GM19468 (cell line): ENCODE measurements at regions not wholly inside any gene's neighbourhood (a gene's known extent, or its start where the extent isn't known, plus 50 kb on each side); places are given as distances from the start of the nearest gene placed in this dataset.

ENCODE experiments used
- ATAC-seq: cut with Tn5 transposase; IDR thresholded peaks from one replicate; pipeline ENCODE4 v1.9.1; 2021; ENCODE audit warnings: mild to moderate bottlenecking, moderate library complexity, moderate number of reproducible peaks; ENCODE audit not compliant: unreplicated experiment; ENCODE audit errors: extremely low read depth

DNA sequence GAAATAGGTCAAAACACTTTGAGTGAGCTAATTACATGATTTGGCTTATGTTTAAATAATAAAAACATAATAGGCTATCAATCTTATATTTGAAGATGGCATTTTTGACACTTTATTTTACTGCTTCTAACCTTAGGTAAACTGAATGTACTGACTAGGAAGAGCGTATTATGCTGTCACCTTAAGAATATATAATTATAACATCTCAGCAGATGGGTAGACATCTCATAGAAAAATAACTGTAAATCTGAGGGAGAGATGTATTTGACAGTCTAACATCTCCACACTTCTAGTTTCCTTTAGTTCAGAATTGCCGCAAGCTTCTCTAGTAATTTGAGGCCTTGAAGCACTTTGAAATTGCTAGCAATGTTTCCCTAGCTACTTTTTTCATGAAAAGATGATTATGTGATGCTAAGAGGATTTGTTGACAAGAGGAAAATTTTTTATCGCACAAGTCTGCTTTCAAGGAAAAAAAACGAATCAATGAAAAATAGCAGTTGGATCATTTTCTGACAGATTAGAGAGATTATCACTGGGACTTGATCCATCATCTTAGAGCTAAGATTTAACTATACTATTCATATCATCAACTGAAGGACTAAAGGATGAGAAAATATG is 238.2 kb upstream of the NAALADL2 start:
- no peak for ATAC-seq

- no peak for ATAC-seq
Measured at GRCh38 chr3:174633342-174633741, 225.8 kb upstream of the NAALADL2 start.

DNA sequence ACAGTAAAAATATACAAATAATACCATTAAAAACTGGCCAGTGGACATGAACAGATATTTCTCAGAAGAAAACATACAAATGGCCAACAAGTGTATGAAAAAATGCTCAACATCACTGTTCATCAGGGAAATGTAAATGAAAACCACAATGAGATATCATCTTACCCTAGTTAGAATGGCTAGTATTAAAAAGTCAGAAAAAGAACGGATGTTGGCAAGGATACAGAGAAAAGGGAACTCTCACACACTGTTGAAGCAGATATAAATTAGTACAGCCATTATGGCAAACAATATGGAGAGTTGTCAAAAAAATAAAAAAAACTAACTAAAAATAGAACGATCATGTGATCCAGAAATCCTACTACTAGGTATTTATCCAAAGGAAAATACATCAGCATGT is 222.7 kb upstream of the NAALADL2 start:
- no peak for ATAC-seq

- no peak for ATAC-seq
Measured at GRCh38 chr3:174639406-174639805, 219.7 kb upstream of the NAALADL2 start.

DNA sequence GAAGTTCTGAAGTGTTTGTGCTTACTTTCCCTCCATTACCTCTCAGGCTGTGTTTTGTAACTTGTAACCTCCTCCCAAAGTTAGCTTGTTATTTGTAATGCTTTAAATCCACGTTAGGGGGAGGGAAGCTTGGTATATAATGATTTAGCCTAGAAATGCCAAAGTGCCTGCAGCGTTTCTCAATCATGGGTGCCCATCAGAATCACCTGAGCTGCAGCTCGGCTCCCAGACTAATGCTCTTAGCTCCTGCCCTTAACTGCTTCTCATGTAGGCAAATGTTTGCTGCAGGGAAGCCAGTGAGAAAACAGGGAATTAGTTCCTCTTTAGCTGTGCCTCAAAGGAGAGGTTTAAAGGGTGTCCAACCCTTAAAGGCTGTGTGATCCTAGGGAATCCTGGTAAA is 219.2 kb upstream of the NAALADL2 start:
- no peak for ATAC-seq

- no peak for ATAC-seq
Measured at GRCh38 chr3:174640932-174641331, 218.2 kb upstream of the NAALADL2 start.

GRCh38 chr3:174644287-174644686 is 214.8 kb upstream of the NAALADL2 start:
- ATAC-seq, result no peak

- ATAC-seq, result no peak
Measured at GRCh38 chr3:174651951-174652350, 207.2 kb upstream of the NAALADL2 start.

GRCh38 chr3:174659511-174659910 is 199.6 kb upstream of the NAALADL2 start:
- no peak for ATAC-seq

- no peak for ATAC-seq
Measured at GRCh38 chr3:174662653-174663052, 196.5 kb upstream of the NAALADL2 start.

DNA sequence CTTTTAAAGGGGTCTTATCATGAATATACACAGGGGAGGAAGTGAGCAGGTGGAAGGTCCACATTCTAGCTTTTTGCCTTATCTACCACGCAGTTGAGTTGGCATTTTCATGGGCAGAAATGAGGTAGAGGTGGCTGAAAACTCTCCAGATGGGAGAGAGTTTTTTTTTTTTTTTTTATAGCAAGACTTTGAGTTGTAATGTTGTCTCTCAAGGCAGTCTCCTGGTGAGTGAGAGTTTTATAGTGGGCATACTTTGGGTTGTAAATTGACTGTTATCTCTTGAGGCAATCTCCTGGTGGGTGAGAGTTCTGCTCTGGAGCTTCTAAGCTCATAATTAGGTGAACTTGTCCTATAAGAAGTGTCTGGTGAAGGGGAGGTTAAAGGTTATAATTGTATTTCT is 191.7 kb upstream of the NAALADL2 start:
- no peak for ATAC-seq

DNA sequence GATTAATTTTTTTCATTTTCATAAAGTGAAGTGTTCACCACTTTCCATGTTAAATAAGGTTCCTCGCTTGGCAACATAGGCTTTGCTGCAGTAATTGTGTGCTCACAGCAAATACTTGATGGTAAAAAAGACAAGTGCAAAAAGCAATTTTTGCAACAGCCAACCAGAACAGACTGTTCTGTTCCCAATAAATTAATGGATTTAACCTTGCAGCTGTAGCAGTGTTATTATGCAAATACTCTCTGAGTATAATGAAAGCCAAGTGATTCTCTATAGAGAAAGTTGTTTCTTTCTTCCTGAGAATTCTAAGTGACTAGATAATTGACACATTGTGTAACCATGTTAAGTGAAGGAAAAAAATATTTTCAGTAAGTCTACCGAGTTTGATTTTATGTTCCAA is 183.7 kb upstream of the NAALADL2 start:
- ATAC-seq, result no peak

DNA sequence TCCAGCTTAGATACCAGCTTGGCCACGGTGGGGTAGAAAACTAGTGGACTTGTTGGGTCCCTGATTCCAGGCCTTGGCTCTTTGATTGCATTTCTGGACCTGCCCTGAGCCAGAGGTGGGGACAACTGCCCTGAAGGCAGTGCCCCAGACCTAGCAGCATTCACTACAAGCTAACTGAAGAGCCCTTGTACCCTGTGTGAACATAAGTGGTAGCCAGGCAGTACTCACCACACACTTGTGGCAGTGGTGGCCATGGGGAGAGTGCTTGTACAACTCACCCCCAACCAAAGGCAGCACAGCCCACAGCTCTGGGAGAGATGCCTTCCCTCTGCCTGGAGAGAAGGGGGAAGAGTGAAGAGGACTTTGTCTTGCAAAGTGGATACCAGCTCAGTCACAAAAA is 177.3 kb upstream of the NAALADL2 start:
- ATAC-seq, result no peak

GRCh38 chr3:174685796-174686195 is 173.3 kb upstream of the NAALADL2 start:
- ATAC-seq, result no peak

DNA sequence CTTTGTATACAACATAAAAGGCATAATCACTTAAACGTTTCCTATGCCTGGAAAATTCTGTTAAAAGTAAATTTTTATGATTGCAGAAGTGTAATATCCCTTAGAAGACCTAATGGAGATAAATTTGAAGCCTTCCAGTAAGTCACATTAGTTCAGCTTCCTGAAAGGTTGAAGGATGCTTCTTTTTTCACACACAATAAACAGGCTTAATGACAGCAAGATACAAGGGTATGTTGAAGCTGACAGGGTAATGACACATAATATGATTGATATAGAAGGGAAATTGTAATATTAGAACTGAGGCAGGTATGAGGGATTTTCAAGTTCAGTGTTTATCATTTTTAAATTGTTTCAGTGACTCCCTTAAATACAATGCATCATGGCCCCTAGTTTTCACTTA is 161.8 kb upstream of the NAALADL2 start:
- no peak for ATAC-seq

GRCh38 chr3:174700736-174701135 is 158.4 kb upstream of the NAALADL2 start:
- no peak for ATAC-seq

DNA sequence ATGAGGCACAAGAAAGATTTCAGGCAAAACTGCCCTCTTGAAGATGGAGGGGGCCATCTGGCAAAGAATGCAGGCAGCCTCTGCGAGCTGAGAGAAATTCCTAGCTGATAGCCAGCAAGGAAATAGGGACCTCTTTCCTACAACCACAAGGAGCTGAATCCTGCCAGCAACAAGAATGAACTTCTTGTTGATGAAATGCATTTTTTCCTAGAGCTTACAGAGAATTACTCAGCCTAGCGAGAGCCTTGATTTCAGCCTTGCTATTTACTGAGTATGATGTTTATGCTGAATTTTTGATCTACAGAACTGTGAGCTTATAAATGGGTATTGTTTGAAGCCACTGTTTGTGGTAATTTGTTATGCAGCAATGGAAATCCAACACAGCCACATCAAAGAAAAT is 148.5 kb upstream of the NAALADL2 start:
- no peak for ATAC-seq

DNA sequence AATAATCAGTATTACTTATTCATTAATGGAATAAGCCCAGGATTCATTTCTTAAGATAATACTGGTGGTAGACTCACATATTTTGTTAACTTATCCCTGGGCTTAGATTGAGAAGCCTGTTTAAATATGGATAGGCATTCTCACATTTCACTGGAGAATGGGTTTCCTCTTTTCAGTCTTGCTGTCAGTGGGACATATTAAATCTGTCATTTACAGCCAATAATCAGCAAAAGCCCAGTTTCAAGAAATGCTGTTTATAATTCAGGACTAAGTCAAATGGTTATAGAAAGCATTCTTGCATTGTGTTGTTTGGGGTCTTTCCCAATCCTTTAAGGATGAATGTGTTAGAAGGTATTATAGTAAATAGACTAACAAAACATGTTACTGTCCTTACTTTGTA is 143.7 kb upstream of the NAALADL2 start:
- ATAC-seq, result no peak

- ATAC-seq, result no peak
Measured at GRCh38 chr3:174716956-174717505, 142.1 kb upstream of the NAALADL2 start.

GRCh38 chr3:174720717-174721116 is 138.4 kb upstream of the NAALADL2 start:
- ATAC-seq, result no peak

GRCh38 chr3:174725303-174725702 is 133.8 kb upstream of the NAALADL2 start:
- ATAC-seq, result no peak

- no peak for ATAC-seq
Measured at GRCh38 chr3:174737966-174738365, 121.2 kb upstream of the NAALADL2 start.
